ENCODE measurements at regions not wholly inside any gene's neighbourhood (a gene's known extent, or its start where the extent isn't known, plus 50 kb on each side); places are given as distances from the start of the nearest gene placed in this dataset.

DNA sequence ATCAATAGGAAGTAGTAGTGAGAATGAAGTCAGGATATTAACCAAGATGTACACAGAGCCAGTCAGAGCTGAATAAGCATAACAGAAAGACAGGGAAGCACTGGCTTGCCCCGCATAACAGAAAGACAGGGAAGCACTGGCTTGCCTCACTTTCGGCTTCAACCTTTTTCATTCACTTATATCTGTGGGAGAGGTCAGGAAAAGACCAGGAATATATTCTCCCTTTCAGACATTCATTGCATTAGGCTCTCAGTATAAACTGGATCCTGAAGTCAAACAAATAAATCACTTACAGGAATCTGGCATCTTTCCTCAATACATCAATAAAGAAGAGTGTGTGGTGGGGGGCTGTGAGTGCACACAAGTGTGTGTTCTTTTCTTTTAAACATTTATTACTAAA is 437.6 kb downstream of the C6orf118 start:
- DNase-seq (ENCODE audit: low read depth, low spot score) (no peak), ATAC-seq (no peak)
- H3K9me2 ChIP-seq (ENCODE audit: insufficient read depth), result no peaks in the 10 kb centered on the region
- no peaks in the 10 kb centered on the region for H3K36me3 ChIP-seq (ENCODE audit: control insufficient read depth in 1 of 2, insufficient read depth in 2 of 2, low read length in 2 of 2)
- H2AFZ ChIP-seq (ENCODE audit: low read depth, low read length, poor library complexity, severe bottlenecking), result no peak overlapping the region
- H3K9me3 ChIP-seq (ENCODE audit: control insufficient read depth in 1 of 2, insufficient read depth in 1 of 2, low read depth in 1 of 2, low read length in 2 of 2), result peaks cover 7 to 23% of the 10 kb centered on the region in 2 experiments; a peak in 2 of 4 replicates
- no peaks in the 10 kb centered on the region for H3K4me1 ChIP-seq (ENCODE audit: control insufficient read depth in 1 of 2, insufficient read depth in 2 of 2, low read length in 2 of 2)
- RAD21 ChIA-PET (ENCODE audit: low non-redundant PET in 1 of 2, low total read pairs in 2 of 2, uncharacterized antibody in 2 of 2, unreplicated experiment in 2 of 2), result no interaction called here
- POLR2A ChIA-PET, result no interaction called here
- H3K27me3 ChIP-seq (ENCODE audit: insufficient read depth, low read length), result no peaks in the 10 kb centered on the region
- no TSS peak for BruUV-seq (replicated peaks)
- H3K4me2 ChIP-seq (ENCODE audit: low read length), result no peak overlapping the region
- intact Hi-C loops (cut with micrococcal nuclease), result no loop called here
- no peak overlapping the region for H3K4me3 ChIP-seq (replicated peaks in 1 of 2; ENCODE audit: low read depth in 1 of 2, low read length in 2 of 2)
- CTCF ChIA-PET, result no interaction called here
- H4K20me1 ChIP-seq (ENCODE audit: insufficient read depth), result no peaks in the 10 kb centered on the region
- H3K9ac ChIP-seq (ENCODE audit: low read length), result no peak overlapping the region
- TF ChIP-seq, protein P1, sequence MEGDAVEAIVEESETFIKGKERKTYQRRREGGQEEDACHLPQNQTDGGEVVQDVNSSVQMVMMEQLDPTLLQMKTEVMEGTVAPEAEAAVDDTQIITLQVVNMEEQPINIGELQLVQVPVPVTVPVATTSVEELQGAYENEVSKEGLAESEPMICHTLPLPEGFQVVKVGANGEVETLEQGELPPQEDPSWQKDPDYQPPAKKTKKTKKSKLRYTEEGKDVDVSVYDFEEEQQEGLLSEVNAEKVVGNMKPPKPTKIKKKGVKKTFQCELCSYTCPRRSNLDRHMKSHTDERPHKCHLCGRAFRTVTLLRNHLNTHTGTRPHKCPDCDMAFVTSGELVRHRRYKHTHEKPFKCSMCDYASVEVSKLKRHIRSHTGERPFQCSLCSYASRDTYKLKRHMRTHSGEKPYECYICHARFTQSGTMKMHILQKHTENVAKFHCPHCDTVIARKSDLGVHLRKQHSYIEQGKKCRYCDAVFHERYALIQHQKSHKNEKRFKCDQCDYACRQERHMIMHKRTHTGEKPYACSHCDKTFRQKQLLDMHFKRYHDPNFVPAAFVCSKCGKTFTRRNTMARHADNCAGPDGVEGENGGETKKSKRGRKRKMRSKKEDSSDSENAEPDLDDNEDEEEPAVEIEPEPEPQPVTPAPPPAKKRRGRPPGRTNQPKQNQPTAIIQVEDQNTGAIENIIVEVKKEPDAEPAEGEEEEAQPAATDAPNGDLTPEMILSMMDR (IDR thresholded peaks at IDR 0.05 in 2 of 3, conservative IDR thresholded peaks at IDR 0.05 in 1 of 3; ENCODE audit: borderline replicate concordance in 1 of 3, insufficient read depth in 1 of 3, low read depth in 2 of 3, low read length in 2 of 3), result no peak
- TF ChIP-seq POLR2A (IDR thresholded peaks at IDR 0.05; ENCODE audit: borderline replicate concordance, extremely low read depth, insufficient read depth, insufficient read length), result no peak
- no peak for TF ChIP-seq JUND (IDR thresholded peaks at IDR 0.05)
- TF ChIP-seq ZNF274 (IDR thresholded peaks at IDR 0.05; ENCODE audit: low read depth, low read length), result no peak
- no peak for TF ChIP-seq FOSL1 (IDR thresholded peaks at IDR 0.05; ENCODE audit: low read depth)
- TF ChIP-seq ELF1 (IDR thresholded peaks at IDR 0.05; ENCODE audit: borderline replicate concordance, low read depth), result no peak
- TF ChIP-seq SP1 (IDR thresholded peaks at IDR 0.05; ENCODE audit: low read depth), result no peak
- no peak for TF ChIP-seq CBX3 (IDR thresholded peaks at IDR 0.05; ENCODE audit: low read depth)
- H3K27ac ChIP-seq (ENCODE audit: low read depth, low read length), result no peak overlapping the region
- H3K79me2 ChIP-seq (ENCODE audit: insufficient read depth, low read length), result no peaks in the 10 kb centered on the region

DNA sequence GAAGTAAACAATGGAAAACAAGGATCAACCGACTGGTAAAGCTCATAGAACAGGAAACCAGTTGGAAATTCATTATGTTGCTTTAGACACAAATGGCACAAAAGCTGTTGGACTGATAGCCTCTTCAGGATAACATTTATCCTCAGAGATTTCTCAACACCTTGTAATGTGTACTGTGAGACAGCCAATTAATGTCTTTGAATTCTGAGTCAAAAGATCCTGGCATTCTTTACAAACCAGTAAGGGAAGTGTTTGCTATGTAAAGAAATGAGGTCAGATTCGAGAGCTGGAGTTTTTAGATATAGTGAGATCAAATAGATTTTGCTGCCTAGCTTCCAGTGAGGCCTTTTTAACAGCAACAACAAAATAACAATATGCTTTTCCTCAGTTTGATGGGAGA is 439.2 kb downstream of the C6orf118 start:
- ATAC-seq (no peak), DNase-seq (ENCODE audit: low read depth, low spot score) (no peak)
- Histone ChIP-seq H3K36me3 (ENCODE audit: control insufficient read depth in 1 of 2, insufficient read depth in 2 of 2, low read length in 2 of 2) (no peaks in the 10 kb centered on the region), H3K9ac (ENCODE audit: low read length) (no peak overlapping the region), H3K27ac (ENCODE audit: low read depth, low read length) (no peak overlapping the region), H3K4me1 (ENCODE audit: control insufficient read depth in 1 of 2, insufficient read depth in 2 of 2, low read length in 2 of 2) (no peaks in the 10 kb centered on the region), H3K79me2 (ENCODE audit: insufficient read depth, low read length) (no peaks in the 10 kb centered on the region), H3K4me3 (replicated peaks in 1 of 2; ENCODE audit: low read depth in 1 of 2, low read length in 2 of 2) (no peak overlapping the region), H3K9me2 (ENCODE audit: insufficient read depth) (no peaks in the 10 kb centered on the region), H3K27me3 (ENCODE audit: insufficient read depth, low read length) (no peaks in the 10 kb centered on the region), H4K20me1 (ENCODE audit: insufficient read depth) (no peaks in the 10 kb centered on the region), H3K9me3 (ENCODE audit: control insufficient read depth in 1 of 2, insufficient read depth in 1 of 2, low read depth in 1 of 2, low read length in 2 of 2) (peaks cover 7 to 16% of the 10 kb centered on the region in 2 experiments; a peak in 2 of 4 replicates), H2AFZ (ENCODE audit: low read depth, low read length, poor library complexity, severe bottlenecking) (no peak overlapping the region), H3K4me2 (ENCODE audit: low read length) (no peak overlapping the region)
- RAD21 ChIA-PET (ENCODE audit: low non-redundant PET in 1 of 2, low total read pairs in 2 of 2, uncharacterized antibody in 2 of 2, unreplicated experiment in 2 of 2), result no interaction called here
- CTCF ChIA-PET, result no interaction called here
- BruUV-seq (replicated peaks), result no TSS peak
- POLR2A ChIA-PET, result no interaction called here
- intact Hi-C loops (cut with micrococcal nuclease), result no loop called here
- TF ChIP-seq ZNF274 (IDR thresholded peaks at IDR 0.05; ENCODE audit: low read depth, low read length), result no peak
- no peak for TF ChIP-seq CEBPB (IDR thresholded peaks at IDR 0.05; ENCODE audit: low read depth)
- TF ChIP-seq SP1 (IDR thresholded peaks at IDR 0.05; ENCODE audit: low read depth), result no peak
- TF ChIP-seq, protein P2, sequence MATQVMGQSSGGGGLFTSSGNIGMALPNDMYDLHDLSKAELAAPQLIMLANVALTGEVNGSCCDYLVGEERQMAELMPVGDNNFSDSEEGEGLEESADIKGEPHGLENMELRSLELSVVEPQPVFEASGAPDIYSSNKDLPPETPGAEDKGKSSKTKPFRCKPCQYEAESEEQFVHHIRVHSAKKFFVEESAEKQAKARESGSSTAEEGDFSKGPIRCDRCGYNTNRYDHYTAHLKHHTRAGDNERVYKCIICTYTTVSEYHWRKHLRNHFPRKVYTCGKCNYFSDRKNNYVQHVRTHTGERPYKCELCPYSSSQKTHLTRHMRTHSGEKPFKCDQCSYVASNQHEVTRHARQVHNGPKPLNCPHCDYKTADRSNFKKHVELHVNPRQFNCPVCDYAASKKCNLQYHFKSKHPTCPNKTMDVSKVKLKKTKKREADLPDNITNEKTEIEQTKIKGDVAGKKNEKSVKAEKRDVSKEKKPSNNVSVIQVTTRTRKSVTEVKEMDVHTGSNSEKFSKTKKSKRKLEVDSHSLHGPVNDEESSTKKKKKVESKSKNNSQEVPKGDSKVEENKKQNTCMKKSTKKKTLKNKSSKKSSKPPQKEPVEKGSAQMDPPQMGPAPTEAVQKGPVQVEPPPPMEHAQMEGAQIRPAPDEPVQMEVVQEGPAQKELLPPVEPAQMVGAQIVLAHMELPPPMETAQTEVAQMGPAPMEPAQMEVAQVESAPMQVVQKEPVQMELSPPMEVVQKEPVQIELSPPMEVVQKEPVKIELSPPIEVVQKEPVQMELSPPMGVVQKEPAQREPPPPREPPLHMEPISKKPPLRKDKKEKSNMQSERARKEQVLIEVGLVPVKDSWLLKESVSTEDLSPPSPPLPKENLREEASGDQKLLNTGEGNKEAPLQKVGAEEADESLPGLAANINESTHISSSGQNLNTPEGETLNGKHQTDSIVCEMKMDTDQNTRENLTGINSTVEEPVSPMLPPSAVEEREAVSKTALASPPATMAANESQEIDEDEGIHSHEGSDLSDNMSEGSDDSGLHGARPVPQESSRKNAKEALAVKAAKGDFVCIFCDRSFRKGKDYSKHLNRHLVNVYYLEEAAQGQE (IDR thresholded peaks at IDR 0.05; ENCODE audit: low read depth), result no peak
- TF ChIP-seq, protein P1 (IDR thresholded peaks at IDR 0.05 in 2 of 3, conservative IDR thresholded peaks at IDR 0.05 in 1 of 3; ENCODE audit: borderline replicate concordance in 1 of 3, insufficient read depth in 1 of 3, low read depth in 2 of 3, low read length in 2 of 3), result no peak
- no peak for TF ChIP-seq EZH2 (IDR thresholded peaks at IDR 0.05)
